HG03460 (cell line): ENCODE measurements at regions not wholly inside any gene's neighbourhood (a gene's known extent, or its start where the extent isn't known, plus 50 kb on each side); places are given as distances from the start of the nearest gene placed in this dataset.

Source experiments
- ATAC-seq: cut with Tn5 transposase; IDR thresholded peaks from one replicate; pipeline ENCODE4 v1.9.1; 2021; ENCODE audit not compliant: unreplicated experiment

GRCh38 chr11:119491753-119492510 lies 69.0 kb upstream of the THY1 start:
- no peak for ATAC-seq

GRCh38 chr11:119490253-119491006 lies 67.5 kb upstream of the THY1 start:
- ATAC-seq, result no peak

- no peak for ATAC-seq
These were observed 66.1 kb upstream of the THY1 start for GRCh38 chr11:119489087-119489486.

GRCh38 chr11:119488256-119488995 lies 65.5 kb upstream of the THY1 start:
- ATAC-seq, result no peak

- ATAC-seq, result no peak
These were observed 63.8 kb upstream of the THY1 start for GRCh38 chr11:119486691-119487259.

GRCh38 chr11:119486016-119486415 lies 63.0 kb upstream of the THY1 start:
- ATAC-seq, result no peak

- no peak for ATAC-seq
These were observed 62.0 kb upstream of the THY1 start for GRCh38 chr11:119484741-119485605.

- ATAC-seq, result no peak
These were observed 61.0 kb upstream of the THY1 start for GRCh38 chr11:119483881-119484371.

- no peak for ATAC-seq
These were observed 60.4 kb upstream of the THY1 start for GRCh38 chr11:119483341-119483880.

- ATAC-seq, result no peak
These were observed 59.6 kb upstream of the THY1 start for GRCh38 chr11:119482521-119483011.

- no peak for ATAC-seq
These were observed 58.9 kb upstream of the THY1 start for GRCh38 chr11:119481667-119482400.

- no peak for ATAC-seq
These were observed 58.2 kb upstream of the THY1 start for GRCh38 chr11:119481021-119481666.

GRCh38 chr11:119480380-119481020 lies 57.5 kb upstream of the THY1 start:
- ATAC-seq, result no peak

GRCh38 chr11:119479685-119480275 lies 56.8 kb upstream of the THY1 start:
- ATAC-seq, result no peak

GRCh38 chr11:119478711-119479285 lies 55.8 kb upstream of the THY1 start:
- no peak for ATAC-seq

GRCh38 chr11:119476666-119477331 lies 53.8 kb upstream of the THY1 start:
- ATAC-seq, result no peak

GRCh38 chr11:119476038-119476437 lies 53.1 kb upstream of the THY1 start:
- no peak for ATAC-seq
